MM.1S (cell line): ENCODE measurements at regions not wholly inside any gene's neighbourhood (a gene's known extent, or its start where the extent isn't known, plus 50 kb on each side); places are given as distances from the start of the nearest gene placed in this dataset.

Source experiments
- EZH2 ChIP-seq: fragments of 300-600 bp; sonication (generic); optimal IDR thresholded peaks from 2 replicates; pipeline ENCODE3; 2017; ENCODE audit warnings: low read depth, mild to moderate bottlenecking, antibody characterized with exemption, low read length, mixed read lengths
- EZH2phosphoT487 ChIP-seq: fragments of 300-600 bp; sonication (generic); IDR thresholded peaks from 2 replicates; pipeline ENCODE4 v1.6.1; 2018; ENCODE audit warnings: antibody characterized with exemption, low read length
- TF ChIP-seq, protein P1 (sequence below): fragments of 300-600 bp; sonication (generic); IDR thresholded peaks from 2 replicates; pipeline ENCODE4 v1.5.1; 2016; ENCODE audit warnings: antibody characterized with exemption, low read length, mixed read lengths

DNA sequence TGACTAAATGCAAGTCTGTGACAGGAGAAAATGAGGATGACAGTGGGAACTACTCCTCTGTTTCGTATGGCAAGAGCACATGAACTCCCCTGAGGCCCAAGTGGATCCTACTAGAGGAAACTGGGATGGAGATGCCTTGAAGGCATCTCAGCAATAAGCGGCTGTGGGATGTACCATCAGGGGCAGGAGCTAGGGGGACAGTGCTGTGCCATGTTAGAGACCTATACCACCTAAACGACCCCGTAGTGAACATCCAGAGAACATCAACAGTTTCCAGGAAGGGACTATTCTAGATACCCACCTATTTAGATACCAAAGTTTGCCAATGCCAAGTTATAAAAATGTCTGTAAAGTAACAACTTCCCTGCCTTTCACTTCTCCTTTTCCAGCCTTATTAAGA lies 860.8 kb upstream of the ACVR2A start:
- TF ChIP-seq, protein P1, sequence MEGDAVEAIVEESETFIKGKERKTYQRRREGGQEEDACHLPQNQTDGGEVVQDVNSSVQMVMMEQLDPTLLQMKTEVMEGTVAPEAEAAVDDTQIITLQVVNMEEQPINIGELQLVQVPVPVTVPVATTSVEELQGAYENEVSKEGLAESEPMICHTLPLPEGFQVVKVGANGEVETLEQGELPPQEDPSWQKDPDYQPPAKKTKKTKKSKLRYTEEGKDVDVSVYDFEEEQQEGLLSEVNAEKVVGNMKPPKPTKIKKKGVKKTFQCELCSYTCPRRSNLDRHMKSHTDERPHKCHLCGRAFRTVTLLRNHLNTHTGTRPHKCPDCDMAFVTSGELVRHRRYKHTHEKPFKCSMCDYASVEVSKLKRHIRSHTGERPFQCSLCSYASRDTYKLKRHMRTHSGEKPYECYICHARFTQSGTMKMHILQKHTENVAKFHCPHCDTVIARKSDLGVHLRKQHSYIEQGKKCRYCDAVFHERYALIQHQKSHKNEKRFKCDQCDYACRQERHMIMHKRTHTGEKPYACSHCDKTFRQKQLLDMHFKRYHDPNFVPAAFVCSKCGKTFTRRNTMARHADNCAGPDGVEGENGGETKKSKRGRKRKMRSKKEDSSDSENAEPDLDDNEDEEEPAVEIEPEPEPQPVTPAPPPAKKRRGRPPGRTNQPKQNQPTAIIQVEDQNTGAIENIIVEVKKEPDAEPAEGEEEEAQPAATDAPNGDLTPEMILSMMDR, result no peak
- TF ChIP-seq EZH2, result no peak
- no peak for TF ChIP-seq EZH2phosphoT487
